Colon (tissue), 2 donors: ENCODE measurements at regions not wholly inside any gene's neighbourhood (a gene's known extent, or its start where the extent isn't known, plus 50 kb on each side); places are given as distances from the start of the nearest gene placed in this dataset.
"Not testable (repeated sequence)": the region's sequence is repeated elsewhere in the genome, so short reads cannot be mapped to it uniquely, and the experiment has no call there.

ENCODE experiments used
- FAIRE-seq: peaks from 2 replicates; lab custom pipeline; 2012; peaks lifted over from hg19 to GRCh38; lab: Jason Lieb, UNC
- donor health status: control.
- donor health status: control.

GRCh38 chr4:162943263-162943662, 223.4 kb downstream of the NAF1 start:
- no peak for FAIRE-seq

DNA sequence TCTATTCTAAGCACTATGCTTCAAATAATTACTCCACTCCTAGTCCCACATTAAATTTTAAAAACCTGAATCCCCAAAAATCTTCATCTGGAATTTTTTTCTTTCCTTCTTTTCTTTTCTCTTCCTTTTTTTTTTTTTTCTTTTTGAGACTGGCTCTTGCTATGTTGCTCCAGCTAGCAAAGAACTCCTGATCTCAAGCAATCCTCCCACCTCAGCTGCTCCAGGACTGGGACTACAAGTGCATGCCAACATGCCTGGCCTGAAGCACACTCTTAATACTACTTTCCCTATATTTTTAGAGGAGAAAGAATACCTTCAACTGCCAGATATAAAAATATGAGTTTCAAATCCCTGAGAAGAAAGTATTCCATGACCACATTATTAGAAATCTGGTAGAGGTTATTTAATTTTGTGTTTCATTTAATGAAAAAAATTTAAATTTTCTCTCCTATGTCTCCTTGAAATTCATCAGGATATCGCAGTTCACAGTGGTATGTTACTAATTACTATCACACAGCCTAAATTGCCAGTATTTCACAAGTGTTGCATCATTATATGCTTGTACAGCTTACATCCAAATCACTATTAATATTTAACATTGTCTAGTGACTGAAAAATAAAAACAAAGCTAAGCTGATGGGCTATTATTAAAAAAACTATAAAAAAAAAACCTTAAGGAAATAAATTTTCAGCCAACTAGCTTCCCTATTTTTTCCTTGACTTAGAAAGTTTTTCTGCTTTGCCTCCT, 227.8 kb downstream of the NAF1 start:
- no peak for FAIRE-seq

DNA sequence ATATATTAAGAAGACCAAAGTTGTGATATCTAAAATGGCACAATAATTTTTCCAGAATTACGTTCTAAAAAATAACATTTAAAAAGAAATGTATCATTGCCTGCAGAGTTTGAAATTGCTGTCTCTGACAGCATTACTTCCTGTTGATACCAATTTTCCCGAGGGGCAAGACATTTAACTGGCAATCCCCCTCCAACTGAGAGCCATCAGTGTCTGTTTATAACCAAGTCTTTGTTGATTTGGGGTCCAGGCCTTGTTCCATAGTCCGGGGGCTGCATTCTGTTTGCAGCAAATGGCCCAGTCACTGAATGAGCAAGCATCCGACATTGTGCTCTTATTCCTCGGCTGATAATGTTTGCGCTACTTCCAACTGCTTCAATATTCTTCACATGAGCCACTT, 231.5 kb downstream of the NAF1 start:
- FAIRE-seq, result no peak

DNA sequence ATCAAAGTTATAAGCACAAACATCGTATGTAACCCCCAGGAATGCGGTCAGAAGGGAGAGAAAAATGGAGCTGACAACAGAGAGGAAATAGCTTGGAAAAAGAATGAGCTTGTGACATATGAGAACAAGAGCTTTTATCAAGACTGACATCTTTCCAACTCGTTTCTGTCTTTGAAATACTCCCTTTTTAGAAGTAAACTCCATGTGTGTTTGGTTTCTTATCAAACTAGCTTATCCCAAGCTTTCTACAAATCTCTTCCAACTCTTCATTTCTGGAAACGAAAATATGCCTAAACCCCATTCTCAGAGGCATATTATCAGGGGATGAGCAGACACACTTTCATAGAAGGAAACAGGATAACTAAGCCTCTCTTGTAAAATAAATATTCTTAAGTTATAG, 235.4 kb downstream of the NAF1 start:
- no peak for FAIRE-seq

DNA sequence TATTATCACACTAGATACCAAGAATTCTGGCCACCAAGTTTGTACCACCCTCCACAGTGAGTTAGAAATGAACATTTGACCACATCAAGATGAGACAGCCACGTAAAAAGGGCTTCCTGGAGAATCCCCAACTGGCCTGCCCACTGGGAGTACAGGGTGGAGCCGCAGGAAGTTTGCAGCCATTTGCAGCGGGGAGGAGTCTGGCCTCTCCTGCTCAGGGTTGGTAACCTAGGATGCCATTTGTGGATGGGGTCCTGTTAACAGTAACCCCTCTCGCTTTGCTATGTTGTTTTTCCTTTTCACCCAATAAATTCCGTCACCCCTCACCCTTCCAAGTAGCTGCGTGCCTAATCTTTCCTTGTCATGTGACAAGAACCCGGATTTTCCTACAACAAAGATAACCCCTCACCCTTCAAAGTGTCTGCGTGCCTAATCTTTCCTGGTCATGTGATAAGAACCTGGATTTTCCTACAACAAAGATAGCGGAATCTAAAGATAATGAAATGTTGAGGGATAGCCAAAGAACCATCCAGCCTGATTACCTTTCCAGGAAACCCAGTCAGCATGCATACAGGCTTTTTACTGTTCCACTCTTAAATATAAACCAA, 245.4 kb downstream of the NAF1 start:
- no peak for FAIRE-seq

- FAIRE-seq, result no peak
Observed at GRCh38 chr4:162920649-162921048, 246.0 kb downstream of the NAF1 start.

DNA sequence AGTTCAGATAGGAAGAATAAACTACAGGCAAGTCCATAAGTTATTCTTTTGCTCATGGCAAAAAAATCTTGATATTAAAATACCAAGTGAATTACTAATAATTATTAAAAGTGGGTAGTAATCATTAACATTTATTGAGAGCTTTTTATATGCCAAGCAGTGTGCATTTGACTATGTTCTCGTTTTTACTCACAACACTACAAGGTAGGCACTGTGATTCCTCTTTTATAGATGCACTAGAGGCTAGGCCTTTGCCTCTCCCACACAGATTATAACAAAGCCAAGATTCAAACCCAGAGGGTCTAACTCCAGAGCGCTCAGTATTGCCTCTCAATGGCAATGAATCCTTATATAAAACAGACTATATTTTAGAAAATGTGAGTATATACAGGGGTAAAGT, 254.2 kb downstream of the NAF1 start:
- no peak for FAIRE-seq

- FAIRE-seq, result no peak
Observed at GRCh38 chr4:162911349-162911748, 255.3 kb downstream of the NAF1 start.

- no peak for FAIRE-seq
Observed at GRCh38 chr4:162909952-162910351, 256.7 kb downstream of the NAF1 start.

GRCh38 chr4:162894387-162894786, 272.3 kb downstream of the NAF1 start:
- FAIRE-seq, result no peak

DNA sequence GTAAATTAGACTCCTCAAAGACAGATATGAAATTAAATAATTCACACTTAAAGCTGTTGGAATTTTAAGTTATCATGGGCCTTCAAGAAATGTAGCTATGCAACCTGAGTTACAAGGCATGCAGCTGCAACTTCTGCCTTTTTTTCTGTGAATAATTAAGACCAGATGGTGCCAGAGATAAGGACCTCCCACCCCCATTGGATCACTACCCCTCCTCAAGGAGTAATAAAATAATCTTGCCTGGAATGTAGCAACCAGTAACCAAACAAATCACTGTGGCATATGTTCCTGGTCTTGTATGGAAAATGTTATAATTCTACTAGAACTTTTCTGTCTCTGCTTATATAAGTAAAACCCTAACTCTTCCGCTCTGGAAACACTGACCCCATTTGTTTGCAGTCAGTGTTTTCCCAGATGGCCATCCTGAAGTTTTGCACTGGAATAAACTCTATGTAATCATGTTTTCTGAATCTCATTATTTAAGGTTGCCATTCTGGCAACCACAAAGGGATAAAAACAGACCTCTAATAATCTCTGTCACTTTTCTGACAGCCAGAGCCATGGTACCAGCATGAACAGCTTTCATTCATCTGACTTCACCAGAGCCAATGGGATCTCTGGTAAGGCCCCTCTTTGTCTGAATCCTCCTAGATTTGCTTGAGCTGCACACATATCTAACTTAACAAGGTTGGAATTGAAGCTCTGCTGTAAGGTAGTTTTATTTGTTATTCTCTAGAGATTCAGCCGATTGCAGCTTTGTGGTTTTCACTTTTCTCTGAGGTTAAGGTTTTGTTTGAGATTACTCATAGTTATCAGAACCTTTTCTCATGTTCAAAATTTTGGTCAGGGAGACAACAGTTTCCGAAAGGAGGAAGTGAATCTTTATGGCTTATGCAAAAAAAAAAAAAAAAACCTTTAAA, 274.6 kb downstream of the NAF1 start:
- FAIRE-seq, result no peak

GRCh38 chr4:162878096-162878495, 288.6 kb downstream of the NAF1 start:
- FAIRE-seq, result no peak

DNA sequence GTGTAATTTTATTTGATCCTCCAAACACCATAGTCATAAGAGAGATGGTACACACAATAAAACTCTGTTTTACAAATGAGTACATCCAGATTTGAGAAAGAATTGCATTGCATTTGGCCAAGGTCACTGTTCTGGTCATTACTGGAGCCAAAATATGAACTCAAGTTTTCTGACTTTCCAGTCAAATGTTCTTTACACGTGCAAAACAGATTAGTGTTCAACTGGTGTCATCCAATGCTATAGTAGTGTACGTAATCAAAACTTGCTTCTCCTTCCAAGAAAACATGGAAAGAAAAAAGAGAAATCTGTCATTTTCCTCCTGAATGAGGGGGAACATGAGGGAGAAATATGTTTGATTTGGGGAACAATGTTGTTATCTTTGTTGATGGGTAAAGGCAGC, 291.9 kb downstream of the NAF1 start:
- FAIRE-seq, result no peak

DNA sequence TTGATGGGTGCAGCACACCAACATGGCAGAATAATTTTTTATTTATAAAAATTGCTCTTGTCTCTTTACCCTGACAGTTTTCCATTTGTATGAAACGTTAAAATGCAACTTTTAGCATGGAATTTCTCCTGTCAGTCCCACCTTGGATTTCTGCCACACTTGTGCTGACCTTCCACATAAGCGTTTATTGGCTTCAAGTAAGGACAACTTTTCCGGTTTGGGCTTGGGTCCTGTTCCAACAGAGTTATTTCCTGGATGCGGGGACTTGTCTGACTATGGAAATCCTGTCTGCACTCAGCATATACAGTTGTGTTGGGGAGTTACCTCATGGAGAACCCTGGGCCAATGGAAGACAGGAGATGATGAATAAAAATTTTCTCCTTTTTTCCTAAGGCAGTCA, 294.7 kb downstream of the NAF1 start:
- no peak for FAIRE-seq

DNA sequence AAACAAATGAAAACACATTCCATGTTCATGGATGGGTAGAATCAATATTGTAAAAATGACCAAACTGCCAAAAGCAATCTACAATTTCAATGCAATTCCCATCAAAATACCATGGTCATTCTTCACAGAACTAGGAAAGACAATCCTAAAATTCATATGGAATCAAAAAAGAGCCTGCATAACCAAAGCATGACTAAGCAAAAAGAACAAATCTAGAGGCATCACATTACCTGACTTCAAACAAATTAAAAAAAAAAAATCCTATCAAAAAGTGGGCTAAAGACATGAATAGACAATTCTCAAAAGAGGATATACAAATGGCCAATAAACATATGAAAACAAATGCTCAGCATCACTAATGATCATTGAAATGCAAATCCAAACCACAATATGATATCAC, 297.5 kb downstream of the NAF1 start:
- no peak for FAIRE-seq

DNA sequence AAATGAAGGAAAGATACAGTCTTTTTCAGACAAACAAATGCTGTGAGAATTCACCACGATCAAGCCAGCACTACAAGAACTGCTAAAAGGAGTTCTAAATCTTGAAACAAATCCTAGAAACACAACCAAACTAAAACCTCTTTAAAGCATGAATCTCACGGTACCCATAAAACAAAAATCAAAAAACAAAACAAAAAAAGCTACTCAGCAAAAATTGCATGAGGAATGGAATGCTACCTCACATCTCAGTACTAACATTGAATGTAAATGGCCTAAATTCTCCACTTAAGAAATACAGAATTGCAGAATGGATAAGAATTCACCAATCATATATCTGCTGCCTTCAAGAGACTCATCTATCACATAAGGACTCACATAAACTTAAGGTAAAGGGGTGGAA, 300.1 kb downstream of the NAF1 start:
- no peak for FAIRE-seq

- FAIRE-seq, result no peak
Observed at GRCh38 chr4:162865102-162865501, 301.6 kb downstream of the NAF1 start.

DNA sequence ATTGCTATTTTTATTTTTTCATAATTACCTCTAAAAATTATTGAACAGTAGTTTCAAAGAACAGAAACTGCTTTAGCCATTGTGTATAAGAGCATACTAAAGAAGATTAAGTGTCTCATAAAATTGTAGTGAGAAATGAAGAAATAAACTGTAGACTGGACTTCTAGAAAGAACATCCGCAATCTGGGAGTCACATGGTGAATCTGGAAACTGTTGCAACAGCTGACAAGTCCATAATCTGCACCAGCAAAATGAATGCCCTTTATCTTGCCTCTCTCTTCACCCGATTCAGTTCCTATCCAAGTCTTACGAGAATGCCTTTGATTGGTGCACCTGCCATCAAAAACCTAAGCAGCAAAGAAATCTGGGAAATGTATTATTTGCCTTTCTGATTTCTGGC, 312.9 kb downstream of the NAF1 start:
- FAIRE-seq, result no peak

- no peak for FAIRE-seq
Observed at GRCh38 chr4:162852642-162853041, 314.0 kb downstream of the NAF1 start.

- not testable (repeated sequence) for FAIRE-seq
Observed at GRCh38 chr4:162851241-162851758, 315.4 kb downstream of the NAF1 start.

GRCh38 chr4:162849937-162850336, 316.8 kb downstream of the NAF1 start:
- FAIRE-seq, result no peak

DNA sequence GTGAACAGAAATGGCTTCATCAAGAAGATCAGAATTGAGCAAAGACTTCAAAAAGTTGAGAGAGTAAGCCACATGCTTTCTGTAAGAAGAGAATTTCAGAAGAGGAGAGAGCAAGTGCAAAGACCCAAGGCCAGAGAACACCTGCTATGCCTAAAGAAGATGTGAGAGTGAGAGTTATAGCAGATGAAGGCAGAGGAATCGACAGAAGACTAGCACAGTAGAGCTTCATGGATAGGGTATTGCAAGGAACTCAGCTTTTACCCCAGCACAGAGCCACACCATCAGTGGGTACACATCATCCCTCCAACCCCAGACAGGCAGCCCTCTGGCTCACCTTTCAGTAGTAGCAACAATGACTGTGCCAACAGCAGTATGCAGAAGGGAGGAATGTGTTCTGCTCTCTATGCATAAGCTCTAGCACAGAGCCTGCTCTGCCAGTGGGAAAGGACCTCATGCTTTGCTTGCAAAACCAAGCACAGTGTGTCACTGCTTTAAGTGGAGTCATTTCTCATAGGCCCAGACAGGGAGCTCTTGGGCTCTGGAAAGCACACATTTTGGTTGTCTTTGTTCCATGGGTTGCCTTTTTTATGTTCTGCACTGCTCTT, 318.6 kb downstream of the NAF1 start:
- FAIRE-seq, result no peak
